Right forelimb (tissue), 1 donor: ENCODE measurements at regions not wholly inside any gene's neighbourhood (a gene's known extent, or its start where the extent isn't known, plus 50 kb on each side); places are given as distances from the start of the nearest gene placed in this dataset.
"Not testable (repeated sequence)": the region's sequence is repeated elsewhere in the genome, so short reads cannot be mapped to it uniquely, and the experiment has no call there.

ENCODE experiments used
- DNase-seq: peaks from one replicate; pipeline ENCODE4 v3.0.0-alpha.2; 2018

GRCh38 chr16:32116533-32116932, 136.6 kb upstream of the TP53TG3D start:
- DNase-seq: not testable (repeated sequence)

GRCh38 chr16:32120372-32120771, 132.7 kb upstream of the TP53TG3D start:
- DNase-seq: not testable (repeated sequence)

GRCh38 chr16:32120779-32121178, 132.3 kb upstream of the TP53TG3D start:
- DNase-seq: not testable (repeated sequence)

GRCh38 chr16:32121273-32121900, 131.7 kb upstream of the TP53TG3D start:
- not testable (repeated sequence) for DNase-seq

- DNase-seq: not testable (repeated sequence)
Observed at GRCh38 chr16:32152434-32152833, 100.7 kb upstream of the TP53TG3D start.

GRCh38 chr16:32187918-32188669, 65.0 kb upstream of the TP53TG3D start:
- DNase-seq: not testable (repeated sequence)

- DNase-seq: not testable (repeated sequence)
Observed at GRCh38 chr16:32202585-32202984, 50.5 kb upstream of the TP53TG3D start.
